GM12891 (cell line): ENCODE measurements at regions not wholly inside any gene's neighbourhood (a gene's known extent, or its start where the extent isn't known, plus 50 kb on each side); places are given as distances from the start of the nearest gene placed in this dataset.

Experiments used
- PAX5 ChIP-seq: IDR thresholded peaks from 2 replicates; pipeline ENCODE4 v1.6.1; 2011; ENCODE audit warnings: low read length, moderate library complexity, mild to moderate bottlenecking; ENCODE audit not compliant: insufficient read depth, severe bottlenecking
- POLR2A ChIP-seq: IDR thresholded peaks from 2 replicates; pipeline ENCODE4 v1.6.1; 2011; ENCODE audit warnings: low read depth, low read length, control low read depth
- POLR2AphosphoS5 ChIP-seq: IDR thresholded peaks from 2 replicates; pipeline ENCODE4 v1.6.1; 2011; ENCODE audit warnings: low read depth, low read length, control low read depth
- SPI1 ChIP-seq: IDR thresholded peaks from 2 replicates; pipeline ENCODE4 v1.6.1; 2011; ENCODE audit warnings: low read depth, low read length, control low read depth
- TAF1 ChIP-seq: IDR thresholded peaks from 2 replicates; pipeline ENCODE4 v1.6.1; 2011; ENCODE audit warnings: low read depth, low read length, control low read depth

DNA sequence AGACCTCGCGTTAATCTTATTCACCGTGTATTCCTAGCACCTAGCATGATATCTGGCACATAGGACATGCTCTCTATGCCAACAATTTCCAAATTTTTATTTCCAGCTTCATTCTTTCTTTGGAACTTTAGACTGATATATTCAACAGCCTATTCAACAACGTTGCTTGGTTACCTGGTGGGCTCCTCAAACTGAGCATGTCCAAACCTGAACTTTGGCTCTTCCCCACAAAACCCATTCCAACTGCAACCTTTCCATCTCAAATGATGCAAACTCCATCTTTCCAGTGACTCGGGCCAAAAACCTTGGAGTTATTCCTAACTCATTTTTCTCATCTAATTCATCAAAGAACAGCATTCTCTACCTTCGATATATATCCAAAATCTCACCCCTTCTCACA is 525.2 kb downstream of the AGTPBP1 start:
- TF ChIP-seq SPI1 (no peak), POLR2AphosphoS5 (no peak), POLR2A (no peak), TAF1 (no peak), PAX5 (no peak)
